AG04450 (cell line): ENCODE measurements at regions not wholly inside any gene's neighbourhood (a gene's known extent, or its start where the extent isn't known, plus 50 kb on each side); places are given as distances from the start of the nearest gene placed in this dataset.

ENCODE experiments used
- CTCF ChIA-PET: fragments of 300-600, 350-600 bp; formaldehyde crosslinking; extraction: SDS; loops from one replicate; lab custom pipeline; 2022; ENCODE audit warnings: antibody characterized with exemption, inconsistent platforms; lab: Charles Lee
- POLR2A ChIA-PET: fragments of 350-600 bp; formaldehyde crosslinking; extraction: SDS; loops from one replicate; lab custom pipeline; 2021; ENCODE audit warnings: antibody characterized with exemption, inconsistent platforms; lab: Yijun Ruan, JAX
- DNase-seq: peaks from one replicate; pipeline ENCODE4 v3.0.0-alpha.2; 2011; ENCODE audit warnings: low read depth, low spot score
- H3K27ac ChIP-seq: one replicate; pipeline ENCODE4 v1.5.1; 2012; ENCODE audit warnings: low read depth, low read length, control low read depth
- H3K27me3 ChIP-seq: one replicate; pipeline ENCODE4 v1.6.0; 2012; ENCODE audit warnings: low read length; ENCODE audit not compliant: control insufficient read depth, insufficient read depth
- H3K4me3 ChIP-seq: 2 replicates; pipeline ENCODE4 v1.5.1; 2011; ENCODE audit warnings: mild to moderate bottlenecking, low read depth, low read length, control low read depth
- H3K9me3 ChIP-seq: 2 replicates; pipeline ENCODE4 v1.5.1; 2012; ENCODE audit warnings: low read length; ENCODE audit not compliant: control insufficient read depth, insufficient read depth
- CTCF ChIP-seq: IDR thresholded peaks from 2 replicates; pipeline ENCODE4 v1.5.1; 2011; ENCODE audit warnings: low read depth, low read length, control low read depth, inconsistent platforms

GRCh38 chrX:113287761-113288160 lies 447.1 kb upstream of the AMOT start:
- H3K27ac ChIP-seq: no peak overlapping the region
- CTCF ChIA-PET: no interaction called here
- TF ChIP-seq CTCF: no peak
- DNase-seq: no peak
- POLR2A ChIA-PET: no interaction called here
- H3K9me3 ChIP-seq: no peaks in the 10 kb centered on the region
- no peak overlapping the region for H3K4me3 ChIP-seq
- no peaks in the 10 kb centered on the region for H3K27me3 ChIP-seq

- ChIA-PET POLR2A (no interaction called here), CTCF (no interaction called here)
- Histone ChIP-seq H3K27ac (no peak overlapping the region), H3K9me3 (no peaks in the 10 kb centered on the region), H3K4me3 (no peak overlapping the region), H3K27me3 (no peaks in the 10 kb centered on the region)
- no peak for DNase-seq
- no peak for TF ChIP-seq CTCF
These were observed 435.2 kb upstream of the AMOT start for GRCh38 chrX:113275804-113276203.

- CTCF ChIA-PET: no interaction called here
- TF ChIP-seq CTCF: no peak
- Histone ChIP-seq H3K27me3 (no peaks in the 10 kb centered on the region), H3K27ac (no peak overlapping the region), H3K4me3 (no peak overlapping the region), H3K9me3 (no peaks in the 10 kb centered on the region)
- POLR2A ChIA-PET: no interaction called here
- no peak for DNase-seq
These were observed 434.2 kb upstream of the AMOT start for GRCh38 chrX:113274791-113275190.

- no peak overlapping the region for H3K27ac ChIP-seq
- no peak overlapping the region for H3K4me3 ChIP-seq
- CTCF ChIA-PET: no interaction called here
- no peak for DNase-seq
- no peaks in the 10 kb centered on the region for H3K27me3 ChIP-seq
- H3K9me3 ChIP-seq: no peaks in the 10 kb centered on the region
- POLR2A ChIA-PET: no interaction called here
- TF ChIP-seq CTCF: no peak
These were observed 433.7 kb upstream of the AMOT start for GRCh38 chrX:113274345-113274744.

GRCh38 chrX:113269203-113269602 lies 428.6 kb upstream of the AMOT start:
- H3K27me3 ChIP-seq: no peaks in the 10 kb centered on the region

More at GRCh38 chrX:113269203-113269602, 428.6 kb upstream of the AMOT start:
- TF ChIP-seq CTCF: no peak
- H3K9me3 ChIP-seq: no peaks in the 10 kb centered on the region
- POLR2A ChIA-PET: no interaction called here
- no peak for DNase-seq
- no peak overlapping the region for H3K27ac ChIP-seq
- H3K4me3 ChIP-seq: no peak overlapping the region
- CTCF ChIA-PET: no interaction called here
